ENCODE measurements at regions not wholly inside any gene's neighbourhood (a gene's known extent, or its start where the extent isn't known, plus 50 kb on each side); places are given as distances from the start of the nearest gene placed in this dataset.
"Not testable (repeated sequence)": the region's sequence is repeated elsewhere in the genome, so short reads cannot be mapped to it uniquely, and the experiment has no call there.

DNA sequence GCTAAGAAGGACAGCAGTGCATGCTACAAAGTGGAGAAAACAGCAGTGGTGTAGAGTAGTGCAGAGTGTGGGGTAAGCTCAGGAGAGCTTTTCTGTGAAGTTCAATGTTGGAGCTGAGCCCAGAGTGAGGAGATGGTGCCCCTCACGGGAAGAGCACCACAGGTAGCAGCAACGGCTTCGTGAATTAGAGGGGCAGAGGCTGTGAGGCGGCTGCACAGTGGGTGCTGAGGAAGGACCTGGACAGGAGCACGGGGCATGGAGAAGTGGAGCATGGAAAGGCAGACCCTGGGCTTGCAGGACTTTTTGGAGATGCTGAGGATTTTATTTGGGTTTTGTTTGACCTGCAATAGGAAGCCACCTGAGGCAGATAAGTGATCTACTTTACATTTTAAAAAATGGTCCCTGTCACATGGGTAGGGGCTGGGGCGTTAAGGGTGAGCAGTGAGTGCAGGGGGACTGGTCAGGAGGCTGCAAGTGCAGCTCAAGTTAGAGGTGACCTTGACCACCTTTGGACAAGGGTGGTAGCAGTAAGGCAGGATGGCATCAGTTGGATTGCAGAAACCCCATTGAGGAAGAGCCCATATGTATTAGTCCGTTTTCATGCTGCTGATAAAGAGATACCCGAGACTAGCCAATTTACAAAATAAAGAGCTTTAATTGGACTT, 85.0 kb downstream of the MYCN start:
- no peaks in the 10 kb centered on the region for H3K9me3 Mint-ChIP-seq
- no peaks in the 10 kb centered on the region for H3K36me3 Mint-ChIP-seq (ENCODE audit: low read depth)
- DNase-seq (ENCODE audit: low read depth, low spot score): no peak
- no peak overlapping the region for H3K27ac Mint-ChIP-seq (ENCODE audit: unreplicated experiment)
- H3K4me3 Mint-ChIP-seq: no peak overlapping the region
- peaks cover 4% of the 10 kb centered on the region for H3K27me3 Mint-ChIP-seq (ENCODE audit: low read depth)
- peaks cover 61% of the 10 kb centered on the region for H3K4me1 Mint-ChIP-seq
- TF ChIP-seq, protein P1, sequence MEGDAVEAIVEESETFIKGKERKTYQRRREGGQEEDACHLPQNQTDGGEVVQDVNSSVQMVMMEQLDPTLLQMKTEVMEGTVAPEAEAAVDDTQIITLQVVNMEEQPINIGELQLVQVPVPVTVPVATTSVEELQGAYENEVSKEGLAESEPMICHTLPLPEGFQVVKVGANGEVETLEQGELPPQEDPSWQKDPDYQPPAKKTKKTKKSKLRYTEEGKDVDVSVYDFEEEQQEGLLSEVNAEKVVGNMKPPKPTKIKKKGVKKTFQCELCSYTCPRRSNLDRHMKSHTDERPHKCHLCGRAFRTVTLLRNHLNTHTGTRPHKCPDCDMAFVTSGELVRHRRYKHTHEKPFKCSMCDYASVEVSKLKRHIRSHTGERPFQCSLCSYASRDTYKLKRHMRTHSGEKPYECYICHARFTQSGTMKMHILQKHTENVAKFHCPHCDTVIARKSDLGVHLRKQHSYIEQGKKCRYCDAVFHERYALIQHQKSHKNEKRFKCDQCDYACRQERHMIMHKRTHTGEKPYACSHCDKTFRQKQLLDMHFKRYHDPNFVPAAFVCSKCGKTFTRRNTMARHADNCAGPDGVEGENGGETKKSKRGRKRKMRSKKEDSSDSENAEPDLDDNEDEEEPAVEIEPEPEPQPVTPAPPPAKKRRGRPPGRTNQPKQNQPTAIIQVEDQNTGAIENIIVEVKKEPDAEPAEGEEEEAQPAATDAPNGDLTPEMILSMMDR (conservative IDR thresholded peaks at IDR 0.05): no peak

DNA sequence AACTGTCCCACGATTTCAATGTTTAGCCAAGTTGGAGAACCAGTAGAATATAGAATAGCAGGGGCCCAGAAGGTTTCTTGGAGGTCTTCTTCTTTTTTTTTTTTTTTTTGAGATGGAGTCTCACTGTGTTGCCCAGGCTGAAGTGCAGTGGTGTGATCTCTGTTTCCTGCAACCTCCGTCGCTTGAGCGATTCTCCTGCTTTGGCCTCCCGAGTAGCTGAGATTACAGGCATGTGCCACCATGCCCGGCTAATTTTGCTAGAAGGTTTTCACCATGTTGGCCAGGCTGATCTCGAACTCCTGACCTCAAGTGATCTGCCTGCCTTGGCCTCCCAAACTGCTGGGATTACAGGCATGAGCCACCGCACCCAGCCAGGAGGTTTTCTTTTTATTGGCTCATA, 84.3 kb downstream of the MYCN start:
- H3K4me1 Mint-ChIP-seq: peaks cover 57% of the 10 kb centered on the region
- H3K9me3 Mint-ChIP-seq; H3K27me3 Mint-ChIP-seq (ENCODE audit: low read depth); H3K4me3 Mint-ChIP-seq; H3K27ac Mint-ChIP-seq (ENCODE audit: unreplicated experiment); H3K36me3 Mint-ChIP-seq (ENCODE audit: low read depth); DNase-seq (ENCODE audit: low read depth, low spot score): not testable (repeated sequence)

DNA sequence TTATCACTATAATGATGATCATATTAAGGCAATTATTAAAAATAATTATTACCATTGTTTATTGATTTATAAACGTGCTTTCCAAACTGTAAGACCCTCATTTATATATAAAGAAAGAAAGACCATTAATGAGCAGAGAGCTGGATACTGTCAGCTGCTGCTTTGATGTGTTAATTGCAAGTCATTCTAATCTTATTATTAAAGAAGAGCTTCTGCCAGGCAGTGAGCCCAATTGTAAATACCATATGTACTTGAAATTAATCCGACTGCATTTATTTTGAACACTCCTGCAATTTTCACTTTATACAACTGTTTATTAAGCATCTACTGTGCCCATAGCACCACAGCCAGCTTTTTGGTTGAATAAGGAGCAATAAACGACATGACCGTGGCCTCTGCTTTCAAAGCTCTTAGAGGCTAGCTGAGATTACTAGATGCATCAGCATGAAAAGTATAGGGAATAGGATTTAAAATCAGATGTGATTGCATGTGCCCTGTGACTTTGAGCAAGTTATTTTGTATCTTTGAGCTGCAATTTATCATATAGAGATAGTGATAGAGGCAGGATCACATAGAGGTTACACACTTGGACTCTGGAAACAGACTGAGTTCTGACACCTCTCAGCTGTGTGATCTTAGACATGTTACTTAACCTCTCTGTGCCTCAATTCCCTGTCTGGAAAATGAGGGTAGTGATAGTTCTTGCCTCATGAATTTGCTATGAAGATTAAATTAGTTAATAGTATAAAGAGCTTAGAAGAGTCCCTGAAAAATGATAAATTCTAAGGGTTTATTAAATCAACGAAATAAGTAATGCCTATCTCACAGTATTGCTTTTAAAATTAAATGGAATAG, 83.4 kb downstream of the MYCN start:
- no peak overlapping the region for H3K27ac Mint-ChIP-seq (ENCODE audit: unreplicated experiment)
- H3K9me3 Mint-ChIP-seq: no peaks in the 10 kb centered on the region
- TF ChIP-seq, protein P1 (conservative IDR thresholded peaks at IDR 0.05): no peak

DNA sequence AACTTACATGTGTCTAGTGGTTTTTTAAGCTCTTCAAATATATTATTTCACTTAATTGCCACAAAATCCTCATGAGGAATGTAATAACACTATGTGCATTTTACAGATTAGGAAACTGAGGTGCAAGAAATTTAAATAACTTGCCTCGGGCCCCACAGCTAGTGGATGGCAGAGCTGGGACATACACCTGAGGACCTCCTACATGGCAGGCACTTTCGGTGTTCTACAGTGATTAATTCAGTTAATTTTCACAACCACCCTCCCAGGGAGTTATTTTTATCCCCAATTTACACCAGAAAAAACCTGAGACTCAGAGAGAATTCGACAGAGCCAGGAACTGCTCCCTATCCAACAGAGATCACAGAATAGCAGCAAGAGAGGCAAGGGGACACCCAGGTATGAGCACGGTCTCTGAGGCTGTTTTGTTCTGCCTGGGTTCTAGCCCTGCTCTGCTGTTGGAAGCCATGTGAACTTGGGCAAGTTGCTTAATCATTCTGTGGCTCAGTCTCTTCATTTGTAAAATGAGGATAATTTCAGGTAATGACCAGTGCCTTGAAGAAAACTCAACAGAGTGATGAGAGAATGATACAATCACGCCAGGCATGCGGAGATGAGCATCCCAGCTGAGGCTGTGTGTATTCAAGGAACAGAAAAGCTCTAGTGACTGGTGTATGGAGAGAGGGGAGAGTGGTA, 82.3 kb downstream of the MYCN start:
- Mint-ChIP-seq H3K27ac (ENCODE audit: unreplicated experiment) (no peak overlapping the region), H3K27me3 (ENCODE audit: low read depth) (peaks cover 4% of the 10 kb centered on the region), H3K4me3 (no peak overlapping the region)

More for the DNA sequence above, 83.4 kb downstream of the MYCN start:
- H3K4me3 Mint-ChIP-seq: no peak overlapping the region
- peaks cover 4% of the 10 kb centered on the region for H3K27me3 Mint-ChIP-seq (ENCODE audit: low read depth)
- DNase-seq (ENCODE audit: low read depth, low spot score): no peak
- peaks cover 59% of the 10 kb centered on the region for H3K4me1 Mint-ChIP-seq
- no peaks in the 10 kb centered on the region for H3K36me3 Mint-ChIP-seq (ENCODE audit: low read depth)

DNA sequence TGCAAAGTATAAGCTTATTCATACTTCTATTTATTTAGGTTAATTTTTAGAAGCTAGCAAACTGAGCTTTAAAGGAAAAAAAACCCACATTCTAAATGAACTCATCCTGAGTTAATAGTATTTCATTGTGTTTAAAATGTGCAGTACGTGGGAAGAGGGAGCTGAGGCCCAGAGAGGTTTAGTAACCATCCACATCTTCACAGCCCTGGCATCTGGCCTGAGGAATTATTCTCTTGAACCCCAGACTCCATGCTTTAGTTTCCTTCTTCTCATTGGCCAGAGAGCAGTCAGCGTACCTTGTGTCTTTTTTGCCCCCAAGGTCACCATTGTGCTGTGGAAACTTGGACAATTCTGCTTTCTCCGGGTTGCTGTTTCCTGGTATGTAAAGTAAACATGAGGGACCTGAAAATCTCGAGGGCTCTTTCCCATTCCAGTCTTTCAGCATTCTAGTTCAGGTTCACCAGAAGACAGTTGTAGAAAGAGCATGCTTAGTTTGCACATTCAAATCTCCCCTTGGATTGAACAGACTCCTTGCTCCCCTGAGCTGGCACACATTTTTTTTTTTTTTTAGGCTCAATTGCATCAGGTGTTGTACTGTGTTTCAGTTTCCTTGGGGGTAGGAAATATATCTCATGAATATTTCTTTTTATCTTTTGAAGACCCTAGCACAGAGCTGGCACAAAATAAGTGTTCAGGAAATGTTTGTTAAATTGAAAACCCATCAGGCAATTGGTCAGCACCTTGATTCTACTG, 81.4 kb downstream of the MYCN start:
- no peak overlapping the region for H3K27ac Mint-ChIP-seq (ENCODE audit: unreplicated experiment)
- peaks cover 4% of the 10 kb centered on the region for H3K27me3 Mint-ChIP-seq (ENCODE audit: low read depth)
- H3K4me3 Mint-ChIP-seq: no peak overlapping the region
- H3K4me1 Mint-ChIP-seq: peaks cover 55% of the 10 kb centered on the region
- no peaks in the 10 kb centered on the region for H3K9me3 Mint-ChIP-seq
- no peak for DNase-seq (ENCODE audit: low read depth, low spot score)
- TF ChIP-seq, protein P1 (conservative IDR thresholded peaks at IDR 0.05): no peak
- no peaks in the 10 kb centered on the region for H3K36me3 Mint-ChIP-seq (ENCODE audit: low read depth)

More for the DNA sequence above, 82.3 kb downstream of the MYCN start:
- Mint-ChIP-seq H3K9me3 (no peaks in the 10 kb centered on the region), H3K4me1 (peaks cover 53% of the 10 kb centered on the region), H3K36me3 (ENCODE audit: low read depth) (no peaks in the 10 kb centered on the region)
- no peak for DNase-seq (ENCODE audit: low read depth, low spot score)
- TF ChIP-seq, protein P1 (conservative IDR thresholded peaks at IDR 0.05): no peak

All from neural crest cell (in vitro differentiated cells).